ENCODE measurements at regions not wholly inside any gene's neighbourhood (a gene's known extent, or its start where the extent isn't known, plus 50 kb on each side); places are given as distances from the start of the nearest gene placed in this dataset.

- ATAC-seq: no peak
- intact Hi-C loops (cut with micrococcal nuclease; ENCODE audit: unreplicated experiment) (no loop called here), in situ Hi-C loops (cut with HindIII; ENCODE audit: extremely low pct_ligation_motif_present, low pct_unique_long_range_greater_than_20kb) (no loop called here)
- DNase-seq (ENCODE audit: low spot score): no peak
- no TSS peak for BruUV-seq (replicated peaks)
- Histone ChIP-seq H3K9me3 (ENCODE audit: low read length) (no peaks in the 10 kb centered on the region), H3K79me2 (ENCODE audit: insufficient read depth, low read length) (no peaks in the 10 kb centered on the region), H3K9ac (ENCODE audit: insufficient read depth, low read depth, low read length) (no peak overlapping the region), H4K20me1 (ENCODE audit: insufficient read depth, low read length) (no peaks in the 10 kb centered on the region), H2AFZ (ENCODE audit: low read length) (no peak overlapping the region), H3K4me1 (ENCODE audit: insufficient read depth, low read length) (no peaks in the 10 kb centered on the region), H3K36me3 (replicated peaks in 1 of 2; ENCODE audit: control insufficient read depth in 1 of 2, insufficient read depth in 2 of 2, low read length in 2 of 2) (no peaks in the 10 kb centered on the region), H3K4me3 (replicated peaks in 1 of 3; ENCODE audit: insufficient read depth in 1 of 3, low read depth in 2 of 3, low read length in 3 of 3) (no peak overlapping the region), H3K4me2 (ENCODE audit: low read depth, low read length) (no peak overlapping the region), H3K27ac (ENCODE audit: extremely low read length, insufficient read depth, low read length) (no peak overlapping the region), H3K27me3 (ENCODE audit: control insufficient read depth in 1 of 2, insufficient read depth in 2 of 2, low read length in 2 of 2) (no peaks in the 10 kb centered on the region)
- FAIRE-seq: no peak
- TF ChIP-seq ZNF513 (CRISPR knock-in tag; conservative IDR thresholded peaks at IDR 0.05) (no peak), KAT7 (CRISPR knock-in tag; IDR thresholded peaks at IDR 0.05; ENCODE audit: borderline replicate concordance) (no peak), REST (IDR thresholded peaks at IDR 0.05; ENCODE audit: borderline replicate concordance in 1 of 2, low read depth in 1 of 2, low read length in 2 of 2) (peak; percentile 52 to 91), HMG20B (CRISPR knock-in tag; conservative IDR thresholded peaks at IDR 0.05) (no peak), MIER2 (CRISPR knock-in tag; IDR thresholded peaks at IDR 0.05) (peak; percentile 90), ZNF75D (CRISPR knock-in tag; IDR thresholded peaks at IDR 0.05; ENCODE audit: borderline replicate concordance) (no peak), AHR (CRISPR knock-in tag; IDR thresholded peaks at IDR 0.05) (no peak), KDM4B (CRISPR knock-in tag; IDR thresholded peaks at IDR 0.05) (no peak), ZNF12 (CRISPR knock-in tag; IDR thresholded peaks at IDR 0.05) (no peak), NR2F2 (IDR thresholded peaks at IDR 0.05; ENCODE audit: borderline replicate concordance, low read depth) (no peak), ZNF468 (CRISPR knock-in tag; IDR thresholded peaks at IDR 0.05) (no peak)
- WGBS (ENCODE audit: low lambda C conversion rate): 30% methylated on average over 11 of the region's 12 CpGs
- POLR2A ChIA-PET: no interaction called here
- CTCF ChIA-PET (ENCODE audit: low intra/inter-chr PET ratio, low total read pairs): no interaction called here
These were observed 625.1 kb downstream of the HS3ST4 start for GRCh38 chr16:26316683-26317464.

Measured in HepG2 (cell line).